ENCODE measurements at regions not wholly inside any gene's neighbourhood (a gene's known extent, or its start where the extent isn't known, plus 50 kb on each side); places are given as distances from the start of the nearest gene placed in this dataset.

DNA sequence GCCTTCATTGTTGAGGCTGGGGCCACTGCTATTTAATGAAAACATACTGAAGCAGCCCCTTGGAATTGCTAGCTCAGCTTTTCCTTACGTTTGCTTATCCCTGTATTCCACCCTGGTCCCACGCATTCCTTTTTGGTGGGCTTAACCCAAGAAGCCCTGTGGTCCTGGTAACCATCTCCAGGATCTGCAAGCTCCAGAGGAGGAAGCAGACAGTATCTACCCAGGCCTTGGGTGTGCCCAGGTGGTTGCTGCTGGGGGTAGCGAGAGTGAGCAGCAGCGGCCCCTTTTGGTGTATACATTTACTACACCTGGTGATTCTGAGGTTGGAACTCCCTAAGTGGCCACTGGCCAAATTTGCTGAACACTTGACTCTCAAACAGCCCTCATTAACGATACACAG is 97.7 kb downstream of the CBLN1 start:
- Mint-ChIP-seq H3K4me3 (ENCODE audit: unreplicated experiment) (no peak overlapping the region), H3K27ac (ENCODE audit: unreplicated experiment) (no peak overlapping the region), H3K4me1 (ENCODE audit: low read depth, unreplicated experiment) (peaks cover 4% of the 10 kb centered on the region), H3K36me3 (ENCODE audit: unreplicated experiment) (no peaks in the 10 kb centered on the region), H3K9me3 (ENCODE audit: unreplicated experiment) (no peaks in the 10 kb centered on the region), H3K27me3 (ENCODE audit: unreplicated experiment) (no peaks in the 10 kb centered on the region)
- DNase-seq = peak; percentile 55
- TF ChIP-seq, protein P1, sequence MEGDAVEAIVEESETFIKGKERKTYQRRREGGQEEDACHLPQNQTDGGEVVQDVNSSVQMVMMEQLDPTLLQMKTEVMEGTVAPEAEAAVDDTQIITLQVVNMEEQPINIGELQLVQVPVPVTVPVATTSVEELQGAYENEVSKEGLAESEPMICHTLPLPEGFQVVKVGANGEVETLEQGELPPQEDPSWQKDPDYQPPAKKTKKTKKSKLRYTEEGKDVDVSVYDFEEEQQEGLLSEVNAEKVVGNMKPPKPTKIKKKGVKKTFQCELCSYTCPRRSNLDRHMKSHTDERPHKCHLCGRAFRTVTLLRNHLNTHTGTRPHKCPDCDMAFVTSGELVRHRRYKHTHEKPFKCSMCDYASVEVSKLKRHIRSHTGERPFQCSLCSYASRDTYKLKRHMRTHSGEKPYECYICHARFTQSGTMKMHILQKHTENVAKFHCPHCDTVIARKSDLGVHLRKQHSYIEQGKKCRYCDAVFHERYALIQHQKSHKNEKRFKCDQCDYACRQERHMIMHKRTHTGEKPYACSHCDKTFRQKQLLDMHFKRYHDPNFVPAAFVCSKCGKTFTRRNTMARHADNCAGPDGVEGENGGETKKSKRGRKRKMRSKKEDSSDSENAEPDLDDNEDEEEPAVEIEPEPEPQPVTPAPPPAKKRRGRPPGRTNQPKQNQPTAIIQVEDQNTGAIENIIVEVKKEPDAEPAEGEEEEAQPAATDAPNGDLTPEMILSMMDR (IDR thresholded peaks at IDR 0.05; ENCODE audit: partially characterized antibody, unreplicated experiment) = peak; percentile 61

DNA sequence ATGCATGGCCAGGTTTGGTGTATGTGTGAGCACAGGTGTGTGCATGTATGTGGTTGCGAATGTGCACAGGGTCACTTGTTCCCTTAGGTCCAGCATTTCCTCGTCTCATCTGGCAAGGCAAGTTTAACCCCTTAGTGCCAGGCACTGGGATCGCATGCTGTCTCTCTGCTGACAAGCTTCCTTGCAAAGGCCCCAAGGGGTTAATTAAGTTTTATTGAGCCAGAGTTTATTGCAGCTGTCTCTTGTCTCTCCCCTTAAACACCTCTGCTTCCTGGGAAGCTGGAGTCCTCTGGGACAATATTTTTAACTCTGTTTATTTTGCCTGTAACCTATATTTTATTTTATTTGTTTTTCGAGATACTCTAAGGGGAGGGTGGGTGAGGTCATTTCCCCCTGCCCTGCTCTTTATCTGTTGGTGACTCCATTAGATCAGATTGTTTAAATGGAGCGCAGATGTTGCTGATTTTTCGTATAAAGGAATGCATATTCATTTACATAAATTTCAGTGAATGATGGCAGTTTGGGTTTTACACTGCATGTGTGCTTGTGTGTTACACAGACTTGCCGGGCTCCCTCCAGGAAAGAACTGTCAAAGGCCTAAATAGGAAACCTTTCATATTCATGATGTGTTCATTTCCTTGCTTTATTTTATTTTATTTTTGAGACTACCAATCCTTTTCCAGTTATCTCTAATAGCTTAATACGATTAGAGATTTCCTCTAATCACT is 99.7 kb downstream of the CBLN1 start:
- no peaks in the 10 kb centered on the region for H3K27me3 Mint-ChIP-seq (ENCODE audit: unreplicated experiment)
- no peak overlapping the region for H3K27ac Mint-ChIP-seq (ENCODE audit: unreplicated experiment)
- H3K36me3 Mint-ChIP-seq (ENCODE audit: unreplicated experiment) = no peaks in the 10 kb centered on the region
- peaks cover 4% of the 10 kb centered on the region for H3K4me1 Mint-ChIP-seq (ENCODE audit: low read depth, unreplicated experiment)
- TF ChIP-seq, protein P1 (IDR thresholded peaks at IDR 0.05; ENCODE audit: partially characterized antibody, unreplicated experiment) = no peak
- H3K9me3 Mint-ChIP-seq (ENCODE audit: unreplicated experiment) = no peaks in the 10 kb centered on the region
- H3K4me3 Mint-ChIP-seq (ENCODE audit: unreplicated experiment) = no peak overlapping the region
- no peak for DNase-seq

DNA sequence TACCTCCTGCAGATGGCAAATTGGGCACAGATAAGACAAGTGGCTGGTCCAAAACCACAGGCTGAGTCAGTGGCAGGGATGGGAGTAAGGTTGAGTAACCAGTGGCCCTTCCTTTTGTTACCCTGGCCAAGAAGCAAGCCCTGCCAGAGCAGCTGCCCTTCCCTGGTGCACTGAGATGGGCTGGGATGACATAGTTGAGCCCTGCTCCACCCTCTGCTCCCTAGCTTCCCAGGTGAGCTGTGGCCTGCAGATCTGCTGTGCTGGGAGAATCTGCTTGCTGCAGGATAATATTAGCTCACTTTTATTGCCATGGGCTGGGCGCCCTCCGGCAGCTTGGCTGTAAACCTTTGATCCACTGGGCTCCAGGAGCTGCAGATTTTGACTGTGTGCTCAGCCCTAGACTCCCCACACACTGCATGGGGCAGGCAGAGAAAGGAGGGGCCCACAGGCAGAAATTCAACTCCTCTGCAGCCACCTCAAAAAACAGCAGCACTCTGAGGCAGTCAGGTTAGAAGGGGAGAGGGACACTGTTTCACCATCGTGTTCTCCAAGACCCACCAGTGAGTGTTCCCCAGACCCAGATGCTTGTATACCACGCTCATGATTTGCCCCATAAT is 101.8 kb downstream of the CBLN1 start:
- Mint-ChIP-seq H3K36me3 (ENCODE audit: unreplicated experiment) (no peaks in the 10 kb centered on the region), H3K9me3 (ENCODE audit: unreplicated experiment) (no peaks in the 10 kb centered on the region), H3K4me1 (ENCODE audit: low read depth, unreplicated experiment) (peaks cover 4% of the 10 kb centered on the region), H3K4me3 (ENCODE audit: unreplicated experiment) (no peak overlapping the region), H3K27ac (ENCODE audit: unreplicated experiment) (no peak overlapping the region), H3K27me3 (ENCODE audit: unreplicated experiment) (peaks cover 2% of the 10 kb centered on the region)
- DNase-seq = no peak
- TF ChIP-seq, protein P1 (IDR thresholded peaks at IDR 0.05; ENCODE audit: partially characterized antibody, unreplicated experiment) = no peak

DNA sequence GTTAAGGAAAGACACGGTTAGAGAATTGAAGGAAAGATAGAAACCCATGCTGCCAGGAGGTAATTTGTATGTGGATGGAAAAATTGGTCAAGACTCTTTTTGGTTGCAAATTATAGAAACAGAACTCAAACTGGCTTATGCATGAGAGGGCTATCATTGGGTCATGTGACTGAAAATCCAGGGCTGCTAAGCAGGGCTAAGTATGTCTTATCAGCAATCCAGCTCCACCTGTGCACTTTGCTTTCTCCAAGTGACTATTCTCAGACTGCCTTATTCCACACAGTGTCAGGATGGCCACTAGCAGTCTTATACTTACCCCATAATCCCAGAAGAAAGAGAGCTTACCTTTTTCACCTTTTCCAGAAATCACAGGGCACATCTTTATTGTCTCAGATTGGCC is 113.5 kb downstream of the CBLN1 start:
- Mint-ChIP-seq H3K4me1 (ENCODE audit: low read depth, unreplicated experiment) (no peaks in the 10 kb centered on the region), H3K4me3 (ENCODE audit: unreplicated experiment) (no peak overlapping the region), H3K27me3 (ENCODE audit: unreplicated experiment) (no peaks in the 10 kb centered on the region), H3K9me3 (ENCODE audit: unreplicated experiment) (peaks cover 2% of the 10 kb centered on the region), H3K36me3 (ENCODE audit: unreplicated experiment) (no peaks in the 10 kb centered on the region), H3K27ac (ENCODE audit: unreplicated experiment) (no peak overlapping the region)
- no peak for DNase-seq
- TF ChIP-seq, protein P1 (IDR thresholded peaks at IDR 0.05; ENCODE audit: partially characterized antibody, unreplicated experiment) = no peak

DNA sequence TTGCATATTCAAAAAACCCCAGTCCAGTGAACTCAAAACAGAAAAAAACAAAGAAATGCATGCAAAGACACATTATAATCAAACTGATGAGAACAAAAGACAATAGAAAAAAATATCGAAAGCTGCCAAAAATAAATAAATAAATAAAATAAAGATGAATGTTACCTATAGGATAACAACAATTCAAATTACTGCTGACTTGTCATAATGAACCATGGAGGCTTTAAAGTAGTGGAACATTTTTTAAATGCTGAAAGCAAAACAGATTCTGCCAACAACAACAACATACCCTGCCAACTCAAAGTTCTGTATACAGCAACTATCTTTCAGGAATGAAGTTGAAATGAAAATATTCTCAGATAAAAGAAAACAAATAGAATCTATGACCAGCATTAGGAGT is 116.6 kb downstream of the CBLN1 start:
- Mint-ChIP-seq H3K4me3 (ENCODE audit: unreplicated experiment) (no peak overlapping the region), H3K9me3 (ENCODE audit: unreplicated experiment) (no peaks in the 10 kb centered on the region), H3K27me3 (ENCODE audit: unreplicated experiment) (no peaks in the 10 kb centered on the region), H3K36me3 (ENCODE audit: unreplicated experiment) (no peaks in the 10 kb centered on the region), H3K27ac (ENCODE audit: unreplicated experiment) (no peak overlapping the region), H3K4me1 (ENCODE audit: low read depth, unreplicated experiment) (no peaks in the 10 kb centered on the region)
- TF ChIP-seq, protein P1 (IDR thresholded peaks at IDR 0.05; ENCODE audit: partially characterized antibody, unreplicated experiment) = no peak
- no peak for DNase-seq

Data from glutamatergic neuron (in vitro differentiated cells).